GM12878 (cell line): ENCODE measurements at regions not wholly inside any gene's neighbourhood (a gene's known extent, or its start where the extent isn't known, plus 50 kb on each side); places are given as distances from the start of the nearest gene placed in this dataset.

Source experiments
- ATAC-seq: fragments of 200-7000 bp; cut with Tn5 transposase; 3 replicates; pipeline ENCODE4 v1.9.1; 2020; ENCODE audit warnings: mild to moderate bottlenecking, moderate library complexity
- BruUV-seq: library from RNA; stranded (reverse); fragments of 400-500 nt; replicated peaks from 2 replicates; lab custom pipeline; 2021; lab: Mats Ljungman, UMichigan
- CTCF ChIA-PET: fragments of 300-600 bp; sonication (Branson Sonifier 250); formaldehyde crosslinking; extraction: SDS; loops from one replicate; lab custom pipeline; 2021; ENCODE audit warnings: inconsistent platforms; lab: Yijun Ruan, JAX
- POLR2A ChIA-PET: fragments of 350-600 bp; formaldehyde crosslinking; extraction: SDS; loops from one replicate; lab custom pipeline; 2021; ENCODE audit warnings: inconsistent platforms; lab: Charles Lee
- RAD21 ChIA-PET: fragments of 300-600 bp; sonication (Branson Sonifier 250); formaldehyde crosslinking; loops from one replicate; lab custom pipeline; 2023; ENCODE audit warnings: antibody characterized with exemption; ENCODE audit not compliant: unreplicated experiment; lab: Charles Lee
- SMC1A ChIA-PET: fragments of 300-600 bp; sonication (Branson Sonifier 250); formaldehyde crosslinking; loops from one replicate; lab custom pipeline; 2023; ENCODE audit not compliant: unreplicated experiment, uncharacterized antibody; lab: Charles Lee
- DNase-seq: peaks from one replicate; pipeline ENCODE4 v3.0.0-alpha.2; 2011; ENCODE audit warnings: low read depth, low spot score
- FAIRE-seq: peaks from 3 replicates; lab custom pipeline; 2011; peaks lifted over from hg19 to GRCh38; lab: Jason Lieb, UNC
- H2AFZ ChIP-seq: 2 replicates; pipeline ENCODE4 v1.6.0; 2011; ENCODE audit warnings: low read depth, low read length, control low read depth; ENCODE audit not compliant: control insufficient read depth
- H3K27ac ChIP-seq: 2 replicates; pipeline ENCODE4 v1.5.1; 2011; ENCODE audit warnings: control low read depth; ENCODE audit not compliant: control insufficient read depth, insufficient read depth
- H3K27me3 ChIP-seq, 2 experiments: replicated peaks in 1 of 2; 2 replicates each; pipeline versions ENCODE4 v1.6.0 to v1.6.1; 2011; ENCODE audit warnings: low read length in 1 of 2; ENCODE audit not compliant: control insufficient read depth in 2 of 2, insufficient read depth in 2 of 2
- H3K36me3 ChIP-seq, 2 experiments: 2 replicates each; pipeline ENCODE4 v1.5.1; 2011; ENCODE audit warnings: low read length in 1 of 2; ENCODE audit not compliant: control insufficient read depth in 2 of 2, insufficient read depth in 2 of 2
- H3K4me1 ChIP-seq: 2 replicates; pipeline ENCODE4 v1.6.1; 2011; ENCODE audit warnings: mild to moderate bottlenecking, low read length, moderate library complexity, mixed read lengths; ENCODE audit not compliant: control insufficient read depth, insufficient read depth
- H3K4me2 ChIP-seq: 2 replicates; pipeline ENCODE4 v1.6.0; 2011; ENCODE audit warnings: control low read depth; ENCODE audit not compliant: control insufficient read depth, insufficient read depth
- H3K4me3 ChIP-seq: fragments of 200-600 bp; sonication (generic); 2 replicates; pipeline ENCODE4 v1.5.1; 2016
- H3K79me2 ChIP-seq: 2 replicates; pipeline ENCODE4 v1.6.0; 2011; ENCODE audit warnings: low read length; ENCODE audit not compliant: control insufficient read depth, insufficient read depth
- H3K9ac ChIP-seq: 2 replicates; pipeline ENCODE4 v1.8.0; 2011; ENCODE audit warnings: low read length, control low read depth, mixed read lengths; ENCODE audit not compliant: control insufficient read depth, insufficient read depth
- H3K9me3 ChIP-seq: replicated peaks from 3 replicates; pipeline ENCODE4 v1.5.1; 2011; ENCODE audit warnings: mild to moderate bottlenecking, low read length; ENCODE audit not compliant: control insufficient read depth, insufficient read depth
- H4K20me1 ChIP-seq: 2 replicates; pipeline ENCODE4 v1.6.0; 2011; ENCODE audit not compliant: control insufficient read depth, insufficient read depth
- ATF2 ChIP-seq: IDR thresholded peaks from 2 replicates; pipeline ENCODE4 v1.6.1; 2012; ENCODE audit warnings: low read length, inconsistent platforms
- BCL3 ChIP-seq: IDR thresholded peaks from 2 replicates; pipeline ENCODE4 v1.6.1; 2011; ENCODE audit warnings: borderline replicate concordance, low read depth, mild to moderate bottlenecking, moderate library complexity, low read length; ENCODE audit not compliant: insufficient read depth, poor library complexity, severe bottlenecking
- CBFB ChIP-seq: IDR thresholded peaks from 2 replicates; pipeline ENCODE4 v1.6.1; 2016; ENCODE audit warnings: antibody characterized with exemption, low read depth
- CHD1 ChIP-seq: IDR thresholded peaks from 2 replicates; pipeline ENCODE4 v1.6.1; 2012; ENCODE audit warnings: low read depth, low read length, improper control_type of control experiment
- ESRRA ChIP-seq: IDR thresholded peaks from 2 replicates; pipeline ENCODE4 v1.6.1; 2012; ENCODE audit warnings: mild to moderate bottlenecking, low read length, improper control_type of control experiment
- JUNB ChIP-seq: IDR thresholded peaks from 2 replicates; pipeline ENCODE4 v1.6.1; 2016; ENCODE audit warnings: antibody characterized with exemption, mild to moderate bottlenecking
- JUND ChIP-seq: IDR thresholded peaks from 2 replicates; pipeline ENCODE4 v1.6.1; 2012; ENCODE audit warnings: low read depth, mild to moderate bottlenecking, low read length, improper control_type of control experiment, moderate library complexity
- KAT2A ChIP-seq: conservative IDR thresholded peaks from 2 replicates; pipeline ENCODE4 v1.6.1; 2011; ENCODE audit warnings: low read depth, low read length; ENCODE audit not compliant: control insufficient read depth
- MAX ChIP-seq: IDR thresholded peaks from 2 replicates; pipeline ENCODE4 v1.6.1; 2012; ENCODE audit warnings: low read depth, low read length, improper control_type of control experiment
- MXI1 ChIP-seq: fragments of 150-350 bp; IDR thresholded peaks from 2 replicates; pipeline ENCODE4 v1.6.1; 2011; ENCODE audit warnings: low read depth, mild to moderate bottlenecking, inconsistent platforms, low read length, improper control_type of control experiment
- NFIC ChIP-seq: IDR thresholded peaks from 2 replicates; pipeline ENCODE4 v1.6.1; 2012; ENCODE audit warnings: low read depth, mild to moderate bottlenecking, inconsistent platforms, low read length, moderate library complexity
- NR2C2 ChIP-seq: IDR thresholded peaks from 2 replicates; pipeline ENCODE4 v1.6.1; 2011; ENCODE audit warnings: borderline replicate concordance, low read depth; ENCODE audit not compliant: control insufficient read depth, insufficient read length
- NRF1 ChIP-seq: conservative IDR thresholded peaks from 2 replicates; pipeline ENCODE4 v1.6.1; 2011; ENCODE audit warnings: mild to moderate bottlenecking, low read depth, low read length, improper control_type of control experiment
- POLR2AphosphoS5 ChIP-seq: IDR thresholded peaks from 2 replicates; pipeline ENCODE4 v1.6.1; 2011; ENCODE audit warnings: mild to moderate bottlenecking, low read length, inconsistent platforms
- SP1 ChIP-seq: IDR thresholded peaks from one replicate; pipeline ENCODE4 v1.6.1; 2011; ENCODE audit warnings: low read depth, low read length
- SUPT20H ChIP-seq: IDR thresholded peaks from 2 replicates; pipeline ENCODE4 v1.6.1; 2011; ENCODE audit warnings: low read depth, mild to moderate bottlenecking, low read length, moderate library complexity, borderline replicate concordance; ENCODE audit not compliant: control insufficient read depth
- ZNF592 ChIP-seq: fragments of 450-650 bp; IDR thresholded peaks from 2 replicates; pipeline ENCODE4 v1.6.1; 2017; ENCODE audit warnings: mild to moderate bottlenecking, moderate library complexity
- ZNF622 ChIP-seq: fragments of 450-650 bp; IDR thresholded peaks from 2 replicates; pipeline ENCODE4 v1.6.1; 2017; ENCODE audit warnings: mild to moderate bottlenecking, inconsistent platforms
- WGBS: methylation state at CpG from one replicate; pipeline ENCODE4 v1.1.6; 2016; ENCODE audit warnings: low lambda C conversion rate; ENCODE audit not compliant: insufficient replicate concordance, insufficient coverage; ENCODE audit errors: missing lambda C conversion rate; 5-methylcytosine and 5-hydroxymethylcytosine counted together
- in situ Hi-C: fragments of 300-500 bp; cut with MboI; formaldehyde crosslinking; loops from 9 replicates; pipeline ENCODE4 v1.14.3; 2018; ENCODE audit warnings: mixed read lengths
- intact Hi-C: fragments of 100-400 bp; cut with micrococcal nuclease; formaldehyde crosslinking; loops from one replicate; pipeline ENCODE4 v1.14.2; 2022; ENCODE audit not compliant: unreplicated experiment

- no peak for TF ChIP-seq ATF2
Measured at GRCh38 chr6:155818698-155819097, 363.1 kb upstream of the NOX3 start (continued).

GRCh38 chr6:155813548-155813947, 357.9 kb upstream of the NOX3 start:
- ChIA-PET SMC1A (no interaction called here), CTCF (no interaction called here), RAD21 (no interaction called here), POLR2A (no interaction called here)
- BruUV-seq = no TSS peak
- Histone ChIP-seq H3K36me3 (no peaks in the 10 kb centered on the region), H3K4me1 (no peaks in the 10 kb centered on the region), H2AFZ (no peak overlapping the region), H3K9ac (no peak overlapping the region), H3K79me2 (no peaks in the 10 kb centered on the region), H3K27ac (no peak overlapping the region), H3K4me2 (no peak overlapping the region), H4K20me1 (no peaks in the 10 kb centered on the region), H3K9me3 (no peaks in the 10 kb centered on the region), H3K27me3 (no peaks in the 10 kb centered on the region), H3K4me3 (no peak overlapping the region)
- intact Hi-C loops (no loop called here), in situ Hi-C loops (no loop called here)
- ATAC-seq = no peak
- 57% methylated on average over 5 of the region's 5 CpGs for WGBS
- DNase-seq = no peak
- no peak for FAIRE-seq
- TF ChIP-seq MAX (no peak), POLR2AphosphoS5 (no peak), ZNF592 (no peak), ESRRA (no peak), NR2C2 (no peak), NFIC (no peak), SP1 (no peak), SUPT20H (no peak), CBFB (no peak), CHD1 (no peak), NRF1 (no peak), JUND (no peak), MXI1 (no peak), BCL3 (no peak), JUNB (no peak), KAT2A (no peak), ZNF622 (no peak)
